Limb (tissue), 2 donors: ENCODE measurements at regions not wholly inside any gene's neighbourhood (a gene's known extent, or its start where the extent isn't known, plus 50 kb on each side); places are given as distances from the start of the nearest gene placed in this dataset.
"Not testable (repeated sequence)": the region's sequence is repeated elsewhere in the genome, so short reads cannot be mapped to it uniquely, and the experiment has no call there.

ENCODE experiments used
- DNase-seq, 2 donors: peaks; one replicate each; pipeline ENCODE4 v3.0.0-alpha.2; 2016; ENCODE audit errors: extremely low spot score in 2 of 2

DNA sequence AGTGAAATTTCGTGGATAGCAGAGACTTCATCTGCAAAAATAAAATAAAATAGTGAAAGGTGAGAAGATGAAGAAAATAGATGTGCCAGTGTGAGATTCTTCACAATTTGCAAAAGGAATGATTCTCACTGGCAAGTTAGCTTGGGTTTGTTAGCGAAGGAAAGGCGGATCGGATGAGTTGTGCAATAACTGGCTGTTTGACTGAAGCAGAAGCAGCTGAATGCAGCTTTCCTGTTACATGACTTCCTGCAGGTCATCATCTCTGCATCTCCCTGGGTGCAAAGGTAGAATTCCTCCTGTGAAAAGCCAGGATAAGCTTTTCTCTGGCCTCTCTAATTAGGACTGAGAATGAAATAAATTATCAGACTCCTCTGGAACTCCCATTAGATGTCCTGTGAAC is 263.1 kb upstream of the CHRM3 start:
- DNase-seq = no peak

DNA sequence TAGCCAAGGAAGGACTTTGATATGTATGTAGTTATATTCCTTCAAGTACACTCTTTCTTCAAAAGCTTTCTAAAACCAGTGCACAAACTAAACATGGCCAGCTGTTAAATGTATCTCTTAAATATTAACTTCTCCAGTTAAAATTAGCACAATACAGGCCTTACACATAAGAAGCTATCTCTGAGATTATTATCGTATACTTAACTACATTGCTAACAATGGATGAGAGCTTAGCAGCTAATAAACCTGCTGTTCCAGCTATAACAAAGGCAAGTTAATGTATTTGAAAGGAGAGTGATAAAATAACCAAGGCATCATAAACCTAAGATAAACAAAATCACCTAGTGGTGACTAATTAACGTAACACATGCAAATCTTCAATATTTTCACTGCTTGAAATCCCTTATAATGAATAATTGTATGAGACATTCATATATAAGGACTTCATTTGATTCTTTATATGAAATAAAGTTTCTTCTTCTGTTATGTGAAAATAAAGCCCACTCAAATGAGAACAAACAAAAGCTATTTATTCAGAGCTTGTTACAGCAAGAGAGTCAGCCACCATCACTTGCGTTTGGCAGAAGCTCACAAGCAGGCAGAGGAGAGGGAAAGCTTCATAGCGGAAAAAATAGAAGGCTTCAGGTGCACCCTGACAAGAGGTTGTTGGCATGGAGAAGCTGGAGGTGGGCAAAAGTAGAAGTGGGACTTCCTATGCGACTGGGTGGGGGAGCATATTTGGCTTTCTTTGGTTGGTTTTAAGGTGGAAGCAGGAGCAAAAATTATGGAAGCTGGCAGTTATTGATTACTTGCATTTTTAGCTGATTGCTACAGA is 274.1 kb upstream of the CHRM3 start:
- no peak for DNase-seq

DNA sequence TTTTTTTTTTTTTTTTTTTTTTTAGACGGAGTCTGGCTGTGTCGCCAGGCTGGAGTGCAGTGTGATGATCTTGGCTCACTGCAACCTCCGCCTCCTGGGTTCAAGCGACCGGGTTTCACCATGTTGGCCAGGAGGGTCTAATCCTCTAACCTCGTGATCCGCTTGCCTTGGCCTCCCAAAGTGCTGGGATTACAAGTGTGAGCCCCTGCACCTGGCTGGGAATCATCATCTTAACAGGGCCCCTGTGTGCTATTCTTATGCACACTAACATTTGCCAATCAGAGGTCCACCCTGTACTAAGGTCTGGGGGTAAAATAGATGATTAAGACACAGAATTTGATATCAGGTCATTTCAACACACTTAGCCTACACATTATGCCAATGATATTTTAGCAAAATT is 278.7 kb upstream of the CHRM3 start:
- no peak for DNase-seq

DNA sequence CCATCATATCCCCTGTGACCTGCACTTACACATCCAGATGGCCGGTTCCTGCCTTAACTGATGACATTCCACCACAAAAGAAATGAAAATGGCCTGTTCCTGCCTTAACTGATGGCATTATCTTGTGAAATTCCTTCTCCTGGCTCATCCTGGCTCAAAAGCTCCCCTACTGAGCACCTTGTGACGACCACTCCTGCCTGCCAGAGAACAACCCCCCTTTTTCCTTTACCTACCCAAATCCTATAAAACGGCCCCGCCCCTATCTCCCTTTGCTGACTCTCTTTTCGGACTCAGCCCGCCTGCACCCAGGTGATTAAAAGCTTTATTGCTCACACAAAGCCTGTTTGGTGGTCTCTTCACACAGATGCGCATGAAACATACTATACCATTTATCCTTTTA is 279.7 kb upstream of the CHRM3 start:
- DNase-seq = not testable (repeated sequence)

DNA sequence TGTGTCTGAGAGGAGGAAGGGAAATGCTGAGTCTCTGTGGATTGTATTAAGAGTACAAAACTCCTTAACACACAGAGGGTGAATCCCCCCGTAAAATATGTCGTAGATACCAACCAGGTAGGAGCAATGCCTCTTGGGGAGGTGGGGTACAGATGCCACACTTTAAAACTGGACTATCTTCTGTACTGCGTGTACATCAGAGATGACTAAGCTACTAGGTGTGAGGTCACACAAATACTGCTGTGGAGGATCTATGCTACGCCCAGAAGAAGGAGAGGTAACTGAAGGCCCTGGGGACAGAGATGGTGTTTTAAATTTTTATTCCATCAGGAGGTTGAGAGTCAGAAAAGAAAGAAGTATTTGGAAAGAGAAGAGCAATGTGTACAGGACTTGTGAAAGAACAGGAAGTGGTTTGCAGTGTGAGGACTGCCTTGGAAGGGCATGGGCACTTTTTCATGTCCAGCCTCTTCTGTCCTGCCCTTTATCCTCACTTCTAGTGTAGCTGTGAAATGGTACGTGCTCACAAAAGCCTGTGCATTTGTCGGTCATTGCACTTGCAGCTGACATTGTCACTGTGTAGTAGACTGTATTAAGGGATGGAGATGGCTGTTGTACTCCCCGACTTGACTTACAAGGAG is 287.8 kb upstream of the CHRM3 start:
- no peak for DNase-seq

DNA sequence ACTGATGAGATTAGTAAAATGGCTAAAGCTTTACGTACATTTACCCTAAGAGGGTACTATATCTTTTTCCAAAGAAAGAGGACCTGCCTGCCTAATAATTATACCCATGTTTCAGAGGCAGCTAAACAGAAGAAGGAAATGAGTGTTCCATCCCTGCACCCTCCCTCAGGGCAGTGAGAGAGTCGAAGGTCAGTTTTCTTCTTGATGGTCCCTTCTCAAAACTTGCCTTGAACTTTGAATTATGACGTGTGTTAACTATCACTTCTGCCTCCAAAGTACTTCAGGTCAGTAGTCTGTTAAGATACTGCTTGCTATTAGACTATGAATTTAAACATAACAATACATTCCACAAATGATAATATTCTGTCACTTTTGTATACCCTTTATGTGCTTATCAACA is 294.8 kb upstream of the CHRM3 start:
- no peak for DNase-seq

DNA sequence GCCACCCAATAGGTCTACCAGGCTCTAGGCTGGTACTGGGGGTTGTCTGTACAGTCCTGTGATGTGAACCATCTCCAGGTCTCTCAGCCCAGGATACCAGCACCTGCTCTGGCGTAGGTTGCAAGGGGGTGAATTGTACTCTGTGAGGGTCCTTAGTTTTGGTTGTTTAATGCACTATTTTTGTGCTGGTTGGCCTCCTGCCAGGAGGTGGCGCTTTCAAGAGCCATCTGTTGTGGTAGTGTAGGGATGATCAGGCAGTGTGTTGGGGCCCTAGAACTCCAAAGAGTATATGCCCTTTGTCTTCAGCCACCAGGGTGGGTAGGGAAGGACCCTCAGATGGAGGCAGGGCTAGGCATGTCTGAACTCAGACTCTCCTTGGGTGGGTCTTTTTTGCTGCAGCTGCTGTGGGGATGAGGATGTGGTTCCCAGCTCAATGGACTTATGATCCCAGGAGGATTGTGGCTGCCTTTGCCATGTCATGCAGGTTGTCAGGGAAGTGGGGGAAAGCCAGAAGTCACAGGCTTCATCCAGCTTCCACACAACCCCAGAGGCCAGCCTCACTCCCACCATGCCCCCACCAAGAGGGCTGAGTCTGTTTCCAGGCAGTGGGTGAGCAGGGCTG is 301.8 kb upstream of the CHRM3 start:
- DNase-seq = no peak

DNA sequence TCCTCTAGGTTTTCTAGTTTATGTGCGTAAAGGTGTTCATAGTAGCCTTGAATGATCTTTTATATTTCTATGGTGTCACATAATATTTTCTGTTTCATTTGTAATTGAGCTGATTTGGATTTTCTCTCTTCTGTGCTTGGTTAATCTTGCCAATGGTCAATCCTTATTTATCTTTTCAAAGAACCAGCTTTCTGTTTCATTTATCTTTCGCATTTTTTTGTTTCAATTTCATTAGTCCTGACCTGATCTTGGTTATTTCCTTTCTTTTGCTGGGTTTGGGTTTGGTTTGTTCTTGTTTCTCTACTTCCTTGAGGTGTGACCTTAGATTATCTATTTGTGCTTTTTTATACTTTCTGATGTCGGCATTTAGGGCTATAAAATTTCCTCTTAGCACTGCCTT is 304.4 kb upstream of the CHRM3 start:
- not testable (repeated sequence) for DNase-seq

DNA sequence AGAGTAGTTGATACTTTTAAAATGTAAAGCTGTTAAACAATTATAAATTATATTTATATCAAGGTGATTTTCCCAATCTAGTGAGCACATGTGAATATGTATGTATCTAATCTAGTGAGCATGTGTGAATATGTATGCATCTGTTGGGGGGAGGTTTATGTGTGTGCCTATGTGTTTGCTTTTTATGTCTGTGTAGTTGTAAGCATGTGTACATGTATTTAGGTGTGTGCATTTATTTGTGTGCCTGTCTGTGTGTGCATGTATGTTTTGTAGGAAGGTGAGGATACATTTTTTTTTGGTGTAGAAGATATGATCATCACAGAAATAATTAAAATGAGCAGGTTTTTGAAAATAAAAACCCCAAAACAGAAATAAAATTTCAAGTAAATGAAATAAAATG is 318.9 kb upstream of the CHRM3 start:
- DNase-seq = no peak

DNA sequence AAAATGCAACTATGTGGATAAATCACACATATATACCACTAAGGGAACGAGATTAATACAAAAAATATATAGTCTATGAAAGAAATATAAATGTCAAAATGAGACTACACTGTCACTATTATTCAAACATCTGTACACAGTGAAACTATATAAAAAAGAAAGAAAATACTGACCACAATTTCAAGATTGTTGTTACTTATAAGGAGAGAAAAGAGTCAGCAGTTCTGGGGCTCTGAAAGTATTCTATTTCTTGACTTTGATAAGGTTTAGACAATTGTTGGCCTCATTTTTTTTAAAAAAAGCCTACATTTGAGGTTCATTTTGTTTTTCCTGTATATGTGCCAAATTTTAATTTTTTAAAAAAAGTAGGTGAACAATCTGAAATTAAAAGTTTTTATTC is 319.3 kb upstream of the CHRM3 start:
- DNase-seq = no peak

DNA sequence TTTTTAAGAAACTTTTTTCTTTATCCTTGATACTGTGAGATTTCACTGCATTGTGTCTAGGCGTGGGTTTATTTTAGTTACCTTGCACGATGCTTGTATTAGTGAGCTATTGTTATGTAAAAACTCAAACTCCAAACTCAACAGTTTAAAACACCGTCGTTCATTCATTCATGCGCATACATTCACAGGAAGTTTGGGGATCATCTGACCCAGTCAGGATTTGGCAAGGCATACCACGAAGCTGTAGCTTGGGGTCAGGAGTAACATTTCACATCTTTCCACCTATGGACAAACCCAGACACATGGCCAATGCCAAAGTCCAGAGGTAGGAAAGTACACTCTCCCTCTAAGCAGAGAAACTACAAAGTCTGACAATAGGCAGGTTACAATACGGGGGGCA is 324.6 kb upstream of the CHRM3 start:
- DNase-seq = no peak

DNA sequence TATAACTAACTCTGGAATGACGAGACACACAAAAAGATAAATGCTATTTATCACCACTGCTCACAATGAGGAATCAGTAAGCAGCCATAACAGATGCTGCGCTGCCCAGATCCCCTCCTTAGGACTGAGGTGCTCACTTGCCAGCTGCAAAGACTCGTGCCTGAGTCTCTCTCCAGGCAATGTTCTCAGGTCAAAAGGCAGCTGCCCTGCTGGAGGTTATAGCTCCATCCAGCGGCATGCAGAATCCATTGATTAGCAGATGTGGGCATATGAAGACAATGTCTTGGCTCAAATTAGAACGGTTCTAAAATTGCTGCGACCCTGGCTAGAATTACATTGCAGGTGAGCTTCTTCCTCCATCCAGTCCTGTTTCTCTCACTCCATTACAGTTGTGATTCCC is 328.2 kb upstream of the CHRM3 start:
- no peak for DNase-seq

DNA sequence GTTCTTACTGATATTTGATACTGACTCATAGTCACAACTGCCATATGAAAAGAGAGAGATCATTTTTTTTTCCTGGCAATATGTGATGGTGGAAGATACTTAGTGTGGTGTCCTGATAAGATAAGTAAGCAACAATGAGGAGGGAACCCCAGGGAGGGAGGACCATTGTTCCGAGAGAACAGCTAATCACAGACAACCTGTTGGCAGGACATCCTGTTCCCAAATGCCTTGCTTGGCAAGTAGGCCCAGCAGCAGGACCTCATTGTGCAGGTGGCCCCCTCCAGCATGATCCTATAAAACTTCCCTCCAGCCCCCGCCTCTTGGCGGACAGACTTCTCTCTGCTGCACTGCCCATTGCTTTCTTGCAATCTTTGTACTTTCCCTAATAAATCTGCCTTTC is 329.4 kb upstream of the CHRM3 start:
- no peak for DNase-seq

DNA sequence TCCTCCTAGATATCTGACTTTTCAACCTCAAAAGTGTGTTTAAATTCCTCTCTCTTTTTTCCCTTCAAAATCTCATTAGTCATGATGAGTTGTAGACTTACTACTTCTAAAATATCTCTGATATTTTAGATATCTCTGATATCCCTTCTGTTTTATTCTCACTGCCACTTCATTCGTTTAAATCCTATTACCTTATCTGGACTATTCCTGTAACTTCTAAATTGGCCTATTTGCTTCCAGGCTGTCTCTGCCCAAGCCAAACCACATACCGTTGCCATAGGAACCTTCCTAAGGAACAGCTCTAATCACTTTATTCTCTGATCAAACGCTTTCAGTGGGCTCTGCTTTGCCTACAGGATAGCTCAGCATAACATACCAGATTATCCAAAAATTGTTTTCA is 333.1 kb upstream of the CHRM3 start:
- DNase-seq = no peak

DNA sequence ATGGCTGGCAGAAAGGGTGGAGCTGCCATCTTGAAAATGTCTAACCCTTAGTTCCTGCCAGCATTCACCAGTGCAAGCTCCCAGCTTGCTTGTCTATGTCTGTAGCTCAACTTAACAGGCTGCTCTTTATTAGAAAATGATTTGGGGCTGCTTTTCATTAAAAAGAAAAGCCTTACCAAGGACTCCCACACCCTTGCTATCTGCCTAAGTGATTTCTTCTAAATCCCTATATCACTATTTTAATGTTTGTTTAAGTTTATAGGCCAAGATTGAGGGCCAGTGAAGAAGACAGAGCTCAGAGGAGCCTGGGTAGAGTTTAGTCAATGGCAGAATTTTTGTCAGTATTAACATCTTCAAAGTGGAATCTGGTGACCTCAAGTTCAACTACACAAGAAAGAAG is 336.8 kb upstream of the CHRM3 start:
- DNase-seq = no peak

DNA sequence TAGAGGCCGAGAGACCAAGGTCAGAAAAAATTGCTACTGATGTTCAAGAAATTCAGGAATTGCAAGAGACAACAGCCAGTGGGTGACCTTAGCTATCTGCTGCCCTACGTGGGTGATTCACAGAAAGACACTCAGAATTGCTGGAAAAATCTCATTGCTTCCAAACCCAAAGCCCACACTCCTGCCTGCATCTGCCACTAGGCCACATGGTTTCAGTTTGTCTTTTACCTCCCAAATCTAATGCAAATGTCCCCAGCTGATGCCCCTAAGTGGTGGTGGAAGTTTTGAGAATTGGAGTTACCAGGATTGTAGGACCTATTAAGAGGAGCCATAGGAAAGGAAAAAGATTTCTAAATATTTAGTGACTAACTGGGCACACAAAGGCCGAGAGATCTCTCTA is 341.5 kb upstream of the CHRM3 start:
- DNase-seq = no peak

DNA sequence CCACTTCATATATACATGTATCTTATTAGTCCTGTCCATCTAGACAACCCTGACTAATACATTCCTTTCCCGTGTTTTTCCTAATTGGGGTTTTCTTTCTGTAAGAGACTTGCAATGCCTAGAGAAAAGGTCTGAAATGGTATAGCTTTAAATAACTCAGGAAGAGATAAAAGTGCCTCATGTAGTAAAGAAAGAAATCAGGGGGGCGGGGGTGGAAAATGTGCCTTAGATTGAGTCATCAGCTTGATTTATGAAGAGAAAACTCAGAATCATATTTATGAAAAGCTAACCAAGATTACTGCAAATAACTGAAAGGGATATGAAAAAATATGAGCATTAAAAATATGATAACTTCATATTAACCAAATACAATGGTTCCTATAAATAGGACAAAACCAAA is 345.8 kb upstream of the CHRM3 start:
- DNase-seq = no peak

DNA sequence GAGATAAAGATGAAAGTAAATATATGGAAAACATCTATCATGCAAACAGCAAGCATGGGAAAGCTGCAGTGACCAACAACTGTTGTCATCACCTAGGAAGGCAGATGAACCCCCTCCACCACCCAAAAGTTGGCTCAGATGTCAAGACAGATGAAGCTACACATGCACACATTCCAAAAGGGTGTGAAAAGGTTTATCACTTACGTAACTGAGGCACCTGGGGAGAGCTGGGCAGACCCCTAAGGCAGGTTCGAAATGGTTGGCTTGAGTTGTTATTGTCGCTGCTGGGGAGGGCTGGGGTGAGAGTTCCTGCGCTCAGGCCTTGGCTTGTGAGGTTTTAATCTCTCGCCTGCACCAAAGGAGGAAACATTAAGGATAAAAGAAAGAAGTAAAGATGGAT is 355.1 kb upstream of the CHRM3 start:
- DNase-seq = no peak

DNA sequence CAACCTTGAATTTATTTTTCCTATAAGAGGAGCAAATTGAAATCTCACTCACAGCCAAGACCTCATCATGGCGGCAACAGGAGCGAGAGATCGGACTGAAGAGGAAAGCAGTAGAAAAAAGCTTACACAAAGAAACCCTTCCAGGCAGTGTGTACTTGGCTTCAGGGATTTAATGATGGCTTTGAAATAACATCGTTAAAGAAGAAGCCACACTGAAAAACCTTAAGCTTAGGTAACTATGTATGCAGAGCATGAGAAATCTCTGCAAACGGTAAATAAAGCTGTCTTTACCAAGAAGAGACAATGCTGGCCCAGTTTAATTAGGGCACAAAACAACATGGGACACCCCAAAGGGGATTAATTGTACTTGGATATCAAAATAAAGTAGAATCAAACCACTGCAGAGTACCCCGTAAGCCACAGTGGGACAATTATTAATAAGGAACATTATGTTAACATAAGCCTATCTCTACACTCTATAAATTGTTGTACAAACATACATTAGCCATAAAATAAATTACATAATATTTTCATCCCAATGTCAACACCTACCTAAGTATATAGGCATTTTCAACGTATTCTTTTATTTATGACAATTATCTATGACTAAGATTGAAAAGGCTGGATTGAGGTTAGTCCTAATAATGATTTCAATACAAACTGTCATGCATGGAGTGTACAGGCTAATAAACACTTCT is 360.2 kb upstream of the CHRM3 start:
- no peak for DNase-seq

DNA sequence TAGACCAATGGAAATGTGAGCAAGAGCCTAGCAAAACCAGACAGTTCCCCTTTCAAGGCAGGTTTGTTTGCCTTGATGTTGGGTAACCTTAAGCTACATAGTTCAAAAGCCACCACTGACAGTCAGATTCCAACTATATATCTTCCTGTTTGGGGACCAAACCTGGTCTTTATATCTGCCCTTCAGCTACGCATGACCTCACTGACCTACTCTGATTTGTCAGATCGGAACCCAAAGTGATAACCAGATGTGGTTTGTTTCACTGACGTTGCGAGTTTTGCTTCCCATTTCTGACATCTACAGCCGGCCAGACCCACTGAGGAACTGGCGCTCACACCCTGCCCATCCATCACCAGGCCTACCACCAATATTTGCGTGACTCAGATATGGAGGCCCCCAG is 361.1 kb upstream of the CHRM3 start:
- DNase-seq = no peak

DNA sequence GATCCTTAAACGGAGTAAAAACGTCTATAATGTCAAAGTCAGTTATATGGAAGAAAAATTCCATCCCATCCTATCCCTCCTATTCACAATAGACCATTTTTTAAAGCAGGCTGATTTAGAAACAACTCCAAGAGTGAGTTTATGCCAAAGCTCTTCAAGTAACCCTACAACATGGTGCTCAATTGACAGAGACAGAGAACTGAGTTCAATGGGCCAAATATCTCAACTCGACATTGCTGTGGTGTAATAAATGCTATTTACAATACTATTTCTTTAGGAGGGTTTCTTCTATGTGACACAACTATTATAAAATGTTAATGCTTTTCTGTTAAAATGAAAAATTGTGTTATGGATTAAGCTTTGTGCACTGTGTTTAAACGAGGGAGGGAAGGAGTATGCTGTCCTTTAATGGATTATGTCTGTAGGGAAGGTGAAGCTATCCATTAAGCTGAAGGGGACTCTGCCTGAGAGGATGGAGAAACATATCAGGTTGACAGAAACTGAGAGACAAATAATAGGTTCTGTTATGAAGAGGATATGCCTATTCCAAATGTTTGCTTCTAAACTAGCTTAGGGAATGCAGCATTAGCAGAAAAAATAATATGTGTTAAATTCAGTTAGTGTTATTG is 362.5 kb upstream of the CHRM3 start:
- DNase-seq = no peak

DNA sequence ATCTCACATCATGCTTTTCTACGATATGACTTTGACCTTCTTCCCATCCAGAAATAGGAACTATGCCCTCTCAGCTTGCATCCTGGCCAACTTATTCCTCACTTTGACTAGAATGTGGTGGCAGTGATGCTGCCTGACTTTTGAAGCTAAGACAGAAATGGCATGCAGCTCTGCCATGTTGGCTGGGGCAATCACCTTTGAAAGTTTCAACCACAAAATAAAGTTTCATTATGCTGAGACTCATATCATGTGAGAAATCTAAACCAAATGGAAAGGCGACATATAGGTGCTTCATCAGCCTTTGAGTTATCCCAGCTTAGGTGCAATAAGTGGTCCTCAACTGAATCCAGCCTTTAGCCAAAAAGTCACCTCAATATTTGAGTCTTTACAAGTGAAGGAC is 370.0 kb upstream of the CHRM3 start:
- no peak for DNase-seq
